ENCODE measurements at regions not wholly inside any gene's neighbourhood (a gene's known extent, or its start where the extent isn't known, plus 50 kb on each side); places are given as distances from the start of the nearest gene placed in this dataset.

DNA sequence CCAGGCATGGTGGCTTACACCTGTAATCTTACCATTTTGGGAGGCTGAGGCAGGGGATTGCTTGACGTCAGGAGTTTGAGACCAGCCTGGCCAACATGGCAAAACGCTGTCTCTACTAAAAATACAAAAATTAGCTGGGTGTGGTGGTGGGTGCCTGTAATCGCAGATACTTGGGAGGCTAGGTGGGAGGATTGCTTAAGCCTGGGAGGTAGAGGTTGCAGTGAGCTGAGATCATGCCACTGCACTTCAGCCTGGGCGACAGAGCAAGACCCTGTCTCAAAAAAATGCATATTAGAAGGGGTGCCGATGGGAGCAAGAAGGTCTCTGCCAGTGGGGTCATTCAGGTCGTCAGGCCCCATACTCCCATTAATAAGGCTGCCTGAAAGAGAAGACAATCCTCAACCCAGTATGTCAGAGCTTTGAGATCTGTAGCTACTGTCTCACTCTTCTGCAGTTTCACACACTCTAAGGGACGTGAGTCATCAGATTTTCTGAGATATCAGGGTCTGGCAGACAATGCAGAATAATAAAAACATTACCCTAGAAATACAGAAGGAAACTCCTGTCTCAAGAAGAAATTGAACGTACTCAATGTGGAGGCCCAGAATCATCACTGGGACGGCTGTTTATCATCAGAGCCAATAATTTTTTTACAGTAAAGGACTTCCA is 176.7 kb upstream of the FAT1 start:
- Histone ChIP-seq H2BK120ac (ENCODE audit: low read depth, low read length) (no peak overlapping the region), H3K4me3 (ENCODE audit: insufficient read depth, low read depth, low read length) (no peak overlapping the region), H3K4me1 (ENCODE audit: control insufficient read depth, insufficient read depth, low read length) (peaks cover 17% of the 10 kb centered on the region), H3K9me1 (ENCODE audit: insufficient read depth, low read length) (peaks cover 10% of the 10 kb centered on the region), H2BK15ac (ENCODE audit: low read depth, low read length) (no peak overlapping the region), H3K79me1 (ENCODE audit: low read depth in 1 of 2, low read length in 2 of 2) (peaks cover 0 to 8% of the 10 kb centered on the region in 2 experiments; a peak in 1 of 4 replicates), H2AK9ac (replicated peaks; ENCODE audit: low read depth, low read length, poor library complexity) (no peak overlapping the region), H4K8ac (ENCODE audit: low read depth in 2 of 2, low read length in 2 of 2) (no peak overlapping the region), H4K91ac (ENCODE audit: insufficient read depth, low read depth, low read length) (no peak overlapping the region), H2BK20ac (ENCODE audit: low read depth, low read length) (no peak overlapping the region), H3K27ac (ENCODE audit: insufficient read depth, low read length) (no peak overlapping the region), H4K20me1 (ENCODE audit: insufficient read depth, low read length) (no peaks in the 10 kb centered on the region), H3K14ac (replicated peaks; ENCODE audit: low read depth, low read length) (no peak overlapping the region), H3K9me3 (ENCODE audit: control insufficient read depth, insufficient read depth, low read length) (no peaks in the 10 kb centered on the region), H3K23ac (ENCODE audit: low read depth, low read length) (no peak overlapping the region), H3K18ac (ENCODE audit: low read depth, low read length) (no peak overlapping the region), H2BK5ac (ENCODE audit: low read depth, low read length, poor library complexity, severe bottlenecking) (no peak overlapping the region), H3K56ac (ENCODE audit: extremely low read depth, insufficient read depth, low read length) (no peak overlapping the region), H2AK5ac (ENCODE audit: low read depth, low read length) (peak overlapping the region; percentile 29; the same call in 1 of the 2 replicates), H3K4ac (ENCODE audit: low read depth, low read length) (no peak overlapping the region), H3K36me3 (ENCODE audit: control insufficient read depth, insufficient read depth, low read length) (no peaks in the 10 kb centered on the region), H3K27me3 (ENCODE audit: control insufficient read depth, insufficient read depth, low read length) (no peaks in the 10 kb centered on the region), H3K9ac (ENCODE audit: low read depth, low read length) (no peak overlapping the region), H4K5ac (ENCODE audit: low read depth, low read length) (no peak overlapping the region), H2AFZ (replicated peaks; ENCODE audit: low read length, poor library complexity) (no peak overlapping the region), H3K4me2 (ENCODE audit: low read depth, low read length) (no peak overlapping the region)
- CTCF ChIA-PET, result no interaction called here
- BruUV-seq (replicated peaks), result no TSS peak
- ATAC-seq (ENCODE audit: low read depth) (peak; percentile 72), DNase-seq (peak; percentile 87)
- in situ Hi-C loops (cut with MboI; ENCODE audit: low sequenced_read_pairs) (no loop called here), dilution Hi-C loops (cut with HindIII; ENCODE audit: low sequenced_read_pairs, unreplicated experiment) (no loop called here), intact Hi-C loops (cut with micrococcal nuclease) (no loop called here)
- POLR2A ChIA-PET (ENCODE audit: unreplicated experiment), result no interaction called here
- TF ChIP-seq RAD21 (IDR thresholded peaks at IDR 0.05; ENCODE audit: low read length) (no peak), CHD1 (IDR thresholded peaks at IDR 0.05; ENCODE audit: low read depth, low read length) (no peak), MAFK (IDR thresholded peaks at IDR 0.05; ENCODE audit: low read depth, low read length) (peak; percentile 34; the same call in 1 of the 2 replicates), POLR2A (IDR thresholded peaks at IDR 0.05; ENCODE audit: low read depth, low read length) (no peak), BHLHE40 (IDR thresholded peaks at IDR 0.05; ENCODE audit: low read depth, low read length) (no peak), MXI1 (IDR thresholded peaks at IDR 0.05; ENCODE audit: borderline replicate concordance, low read depth, low read length) (no peak), SMC3 (IDR thresholded peaks at IDR 0.05; ENCODE audit: low read depth, low read length) (no peak), FOS (IDR thresholded peaks at IDR 0.05; ENCODE audit: low read depth, low read length) (peak; percentile 75), RFX5 (IDR thresholded peaks at IDR 0.05; ENCODE audit: low read depth, low read length) (no peak), NFE2L2 (IDR thresholded peaks at IDR 0.05; ENCODE audit: low read depth, low read length) (peak; percentile 66), MAZ (IDR thresholded peaks at IDR 0.05; ENCODE audit: borderline replicate concordance, low read depth, low read length) (no peak)
- TF ChIP-seq, protein P1, sequence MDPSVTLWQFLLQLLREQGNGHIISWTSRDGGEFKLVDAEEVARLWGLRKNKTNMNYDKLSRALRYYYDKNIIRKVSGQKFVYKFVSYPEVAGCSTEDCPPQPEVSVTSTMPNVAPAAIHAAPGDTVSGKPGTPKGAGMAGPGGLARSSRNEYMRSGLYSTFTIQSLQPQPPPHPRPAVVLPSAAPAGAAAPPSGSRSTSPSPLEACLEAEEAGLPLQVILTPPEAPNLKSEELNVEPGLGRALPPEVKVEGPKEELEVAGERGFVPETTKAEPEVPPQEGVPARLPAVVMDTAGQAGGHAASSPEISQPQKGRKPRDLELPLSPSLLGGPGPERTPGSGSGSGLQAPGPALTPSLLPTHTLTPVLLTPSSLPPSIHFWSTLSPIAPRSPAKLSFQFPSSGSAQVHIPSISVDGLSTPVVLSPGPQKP (IDR thresholded peaks at IDR 0.05; ENCODE audit: borderline replicate concordance, low read depth, low read length), result no peak
- TF ChIP-seq, protein P2, sequence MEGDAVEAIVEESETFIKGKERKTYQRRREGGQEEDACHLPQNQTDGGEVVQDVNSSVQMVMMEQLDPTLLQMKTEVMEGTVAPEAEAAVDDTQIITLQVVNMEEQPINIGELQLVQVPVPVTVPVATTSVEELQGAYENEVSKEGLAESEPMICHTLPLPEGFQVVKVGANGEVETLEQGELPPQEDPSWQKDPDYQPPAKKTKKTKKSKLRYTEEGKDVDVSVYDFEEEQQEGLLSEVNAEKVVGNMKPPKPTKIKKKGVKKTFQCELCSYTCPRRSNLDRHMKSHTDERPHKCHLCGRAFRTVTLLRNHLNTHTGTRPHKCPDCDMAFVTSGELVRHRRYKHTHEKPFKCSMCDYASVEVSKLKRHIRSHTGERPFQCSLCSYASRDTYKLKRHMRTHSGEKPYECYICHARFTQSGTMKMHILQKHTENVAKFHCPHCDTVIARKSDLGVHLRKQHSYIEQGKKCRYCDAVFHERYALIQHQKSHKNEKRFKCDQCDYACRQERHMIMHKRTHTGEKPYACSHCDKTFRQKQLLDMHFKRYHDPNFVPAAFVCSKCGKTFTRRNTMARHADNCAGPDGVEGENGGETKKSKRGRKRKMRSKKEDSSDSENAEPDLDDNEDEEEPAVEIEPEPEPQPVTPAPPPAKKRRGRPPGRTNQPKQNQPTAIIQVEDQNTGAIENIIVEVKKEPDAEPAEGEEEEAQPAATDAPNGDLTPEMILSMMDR (conservative IDR thresholded peaks at IDR 0.05; ENCODE audit: low read depth, low read length), result no peak
- TF ChIP-seq, protein P3, sequence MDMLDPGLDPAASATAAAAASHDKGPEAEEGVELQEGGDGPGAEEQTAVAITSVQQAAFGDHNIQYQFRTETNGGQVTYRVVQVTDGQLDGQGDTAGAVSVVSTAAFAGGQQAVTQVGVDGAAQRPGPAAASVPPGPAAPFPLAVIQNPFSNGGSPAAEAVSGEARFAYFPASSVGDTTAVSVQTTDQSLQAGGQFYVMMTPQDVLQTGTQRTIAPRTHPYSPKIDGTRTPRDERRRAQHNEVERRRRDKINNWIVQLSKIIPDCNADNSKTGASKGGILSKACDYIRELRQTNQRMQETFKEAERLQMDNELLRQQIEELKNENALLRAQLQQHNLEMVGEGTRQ (IDR thresholded peaks at IDR 0.05; ENCODE audit: low read depth, low read length), result no peak
- 0% methylated on average over 1 of the region's 9 CpGs; no CpG with 5 or more reads in 1 of the 2 experiments for WGBS, 2 experiments (ENCODE audit: extremely low coverage in 2 of 2, insufficient read length in 1 of 2)
